ENCODE measurements at regions not wholly inside any gene's neighbourhood (a gene's known extent, or its start where the extent isn't known, plus 50 kb on each side); places are given as distances from the start of the nearest gene placed in this dataset.
"Not testable (repeated sequence)": the region's sequence is repeated elsewhere in the genome, so short reads cannot be mapped to it uniquely, and the experiment has no call there.

DNA sequence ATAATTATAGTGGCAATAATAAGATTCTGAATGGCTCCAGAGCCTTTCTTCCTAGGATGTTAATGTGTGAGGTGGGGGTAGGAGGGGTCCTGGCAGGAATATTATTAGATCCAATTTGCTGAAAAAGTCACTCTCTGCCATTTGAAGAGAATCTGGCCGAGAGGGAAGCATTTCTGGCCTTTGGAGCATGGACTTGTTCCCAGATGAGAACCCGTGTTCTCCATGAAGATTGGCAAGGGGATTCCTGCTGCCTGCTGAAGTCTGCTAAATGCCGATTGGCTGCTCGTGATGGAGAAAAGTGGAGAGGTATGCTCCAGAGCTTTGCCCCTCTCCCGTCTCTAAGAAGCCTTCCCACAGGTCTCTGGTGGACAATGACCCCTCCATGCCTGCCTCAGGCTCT lies 135.6 kb downstream of the TRIM43 start:
- DNase-seq (ENCODE audit: low spot score) = not testable (repeated sequence)

DNA sequence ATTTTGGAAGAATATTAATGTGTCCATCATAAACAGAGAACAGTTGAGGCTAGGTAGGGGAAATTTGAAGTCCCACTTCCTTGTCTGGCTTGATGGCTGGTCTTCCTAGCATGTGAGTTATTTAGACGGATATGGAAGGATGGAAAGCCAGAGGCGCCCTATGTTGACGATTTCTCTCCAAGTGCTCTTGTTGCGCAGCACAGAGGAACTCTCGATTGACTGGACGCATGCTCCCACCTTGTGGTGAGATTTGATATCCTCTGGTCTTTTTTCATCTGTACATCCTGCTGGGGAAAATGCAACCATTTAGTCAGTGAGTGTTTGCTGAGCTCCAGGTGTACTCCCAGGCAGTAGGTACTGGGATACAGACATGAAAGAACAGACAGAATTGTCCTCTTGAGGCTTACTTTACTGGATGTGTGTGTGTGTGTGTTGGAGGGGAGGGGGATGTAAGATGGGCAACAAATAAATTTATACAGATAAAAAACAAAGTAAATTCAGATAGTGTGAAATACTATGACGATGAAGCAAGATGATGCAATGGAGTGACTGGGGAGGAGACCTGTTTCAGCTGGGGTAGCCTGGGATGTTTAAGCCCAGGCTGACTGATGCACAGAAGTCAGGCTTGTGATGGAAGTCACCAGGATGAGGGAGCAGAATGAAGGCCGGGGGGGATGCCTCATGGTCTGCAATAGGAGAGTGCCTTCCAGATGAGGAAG lies 137.2 kb downstream of the TRIM43 start:
- DNase-seq (ENCODE audit: low spot score) = peak; percentile 4

DNA sequence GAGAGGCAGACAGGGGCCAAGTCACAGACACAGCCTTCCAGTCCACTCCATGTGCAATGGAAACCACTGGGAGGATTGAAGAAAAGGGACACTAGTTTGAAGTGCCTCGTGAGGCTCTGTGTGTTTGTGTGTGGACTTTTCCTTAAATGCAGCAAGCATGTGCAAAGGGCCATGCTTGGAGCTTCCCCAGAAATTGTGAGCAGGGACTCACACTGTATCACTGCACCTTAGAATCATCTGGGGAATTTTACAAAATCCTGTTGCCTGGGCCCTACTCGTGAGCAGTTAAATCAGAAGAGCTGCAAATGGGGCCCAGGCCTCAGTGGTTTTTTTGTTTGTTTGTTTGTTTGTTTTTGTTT lies 137.8 kb downstream of the TRIM43 start:
- no peak for DNase-seq (ENCODE audit: low spot score)

DNA sequence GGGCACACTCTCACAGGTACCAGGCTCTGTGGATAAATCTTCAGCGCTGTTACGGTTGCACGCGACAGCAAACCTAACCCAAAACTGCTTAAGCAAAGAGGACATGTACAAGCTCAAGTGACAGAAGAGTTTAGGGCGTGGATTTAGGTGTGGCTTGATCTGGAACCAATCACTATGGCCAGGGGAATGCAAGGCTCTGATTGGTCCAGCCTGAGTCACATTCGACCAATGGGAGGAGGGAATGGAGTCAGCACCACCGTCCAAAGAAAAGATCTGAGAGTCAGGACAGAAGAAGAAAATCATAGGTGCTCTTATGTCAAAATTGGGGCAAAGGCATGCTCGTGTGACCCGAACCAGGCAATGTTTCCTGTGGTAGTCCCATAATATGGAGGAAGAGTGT lies 139.0 kb downstream of the TRIM43 start:
- DNase-seq (ENCODE audit: low spot score) = no peak

DNA sequence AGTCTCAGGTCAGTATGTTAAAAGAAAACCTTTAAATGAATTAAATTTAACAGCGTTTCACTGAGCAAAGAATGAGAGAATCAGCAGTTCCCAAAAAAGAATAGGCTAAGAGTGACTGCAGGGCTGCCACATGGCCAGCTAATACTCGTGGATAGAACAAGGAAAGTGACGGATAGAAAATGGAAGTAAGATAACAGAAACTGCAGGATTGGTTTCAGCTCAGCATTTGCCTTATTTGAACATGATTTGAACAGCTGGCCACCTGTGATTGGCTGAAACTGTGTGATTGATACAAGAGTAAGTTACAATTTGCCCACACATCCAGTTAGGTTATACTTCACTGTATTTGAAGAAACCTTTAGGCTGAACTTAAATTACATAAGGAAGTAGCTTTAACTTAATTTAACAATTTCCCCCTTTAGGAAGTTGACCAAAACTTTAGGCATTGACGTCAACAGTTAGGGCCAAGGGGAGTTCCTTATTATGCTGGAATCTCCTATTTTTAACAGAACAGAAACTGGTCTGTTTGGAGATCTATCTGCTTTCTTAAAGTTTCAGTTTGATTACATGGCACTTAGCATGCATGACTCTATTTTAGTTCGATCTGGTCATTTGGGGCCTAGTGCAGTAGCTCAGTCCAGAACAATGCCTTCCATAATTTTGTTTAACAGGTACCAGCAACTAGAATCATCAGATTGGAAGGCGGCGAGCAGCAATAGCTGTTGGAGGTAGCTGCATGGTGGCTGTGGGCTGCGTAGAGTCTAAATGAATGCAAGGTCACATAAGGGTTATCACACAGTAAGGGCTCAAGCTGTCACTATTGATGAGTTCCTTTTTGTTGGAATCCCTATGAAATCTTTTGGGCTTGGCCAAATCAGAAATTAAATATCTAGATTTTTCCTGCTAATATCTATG lies 143.4 kb downstream of the TRIM43 start:
- DNase-seq (ENCODE audit: low spot score) = no peak

DNA sequence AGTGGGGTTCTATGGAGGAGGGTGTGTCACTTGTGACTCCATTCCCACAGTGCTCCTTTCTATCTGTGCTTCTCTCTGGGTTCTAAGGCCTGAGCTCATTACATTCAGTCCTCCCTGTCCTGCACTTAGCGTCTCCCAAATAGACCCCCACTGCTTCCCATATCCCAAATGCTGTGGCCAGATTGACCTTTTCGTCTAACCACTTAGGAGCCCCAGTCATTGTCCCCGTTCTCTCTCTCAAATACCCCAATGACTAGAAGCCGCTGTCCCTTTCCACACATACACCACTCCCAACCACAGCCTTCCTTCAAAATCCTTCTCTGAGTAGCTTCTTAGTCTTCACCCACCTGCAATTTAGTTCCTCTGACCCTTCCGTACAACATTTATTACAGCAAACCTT lies 146.5 kb downstream of the TRIM43 start:
- DNase-seq (ENCODE audit: low spot score) = no peak

DNA sequence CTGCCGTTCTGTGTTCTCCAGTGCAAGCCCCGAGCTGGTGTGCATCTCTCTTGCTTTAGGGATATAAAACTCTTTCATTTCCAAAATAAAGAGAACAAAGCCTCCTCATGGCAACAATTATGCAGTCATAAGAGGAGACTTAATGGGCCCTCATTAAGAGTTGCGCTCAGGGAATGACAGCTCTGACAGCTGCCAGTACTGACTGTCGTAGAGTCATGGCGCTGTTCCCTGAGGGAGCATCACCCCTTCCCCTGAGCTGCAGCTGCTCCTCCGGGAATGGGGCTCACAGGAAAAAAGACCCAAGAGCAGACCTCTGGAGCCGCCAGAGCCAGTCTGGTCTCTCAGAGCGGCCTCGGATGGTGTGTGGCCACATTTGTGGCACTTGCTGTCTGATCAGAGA lies 160.3 kb downstream of the TRIM43 start:
- DNase-seq (ENCODE audit: low spot score) = not testable (repeated sequence)

DNA sequence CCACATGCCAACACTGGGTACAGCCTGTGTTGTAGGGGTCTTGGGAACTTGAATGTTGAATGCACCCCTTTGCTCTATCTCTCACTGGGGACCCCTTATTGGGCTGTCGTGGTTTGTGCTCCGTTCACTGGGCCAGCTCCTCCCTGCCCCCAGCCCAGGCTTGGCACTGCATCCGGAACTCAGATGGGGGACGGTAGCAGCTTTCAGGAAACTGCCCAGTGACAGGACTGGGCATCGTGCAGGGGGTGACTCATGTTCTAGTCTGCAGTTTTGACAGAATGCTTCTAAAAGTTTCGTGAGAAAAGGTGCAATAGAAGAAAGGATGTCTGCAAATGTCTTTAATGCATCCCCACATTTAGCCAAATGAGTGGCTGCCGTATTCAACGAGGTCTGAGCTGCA lies 162.0 kb downstream of the TRIM43 start:
- DNase-seq (ENCODE audit: low spot score) = not testable (repeated sequence)

DNA sequence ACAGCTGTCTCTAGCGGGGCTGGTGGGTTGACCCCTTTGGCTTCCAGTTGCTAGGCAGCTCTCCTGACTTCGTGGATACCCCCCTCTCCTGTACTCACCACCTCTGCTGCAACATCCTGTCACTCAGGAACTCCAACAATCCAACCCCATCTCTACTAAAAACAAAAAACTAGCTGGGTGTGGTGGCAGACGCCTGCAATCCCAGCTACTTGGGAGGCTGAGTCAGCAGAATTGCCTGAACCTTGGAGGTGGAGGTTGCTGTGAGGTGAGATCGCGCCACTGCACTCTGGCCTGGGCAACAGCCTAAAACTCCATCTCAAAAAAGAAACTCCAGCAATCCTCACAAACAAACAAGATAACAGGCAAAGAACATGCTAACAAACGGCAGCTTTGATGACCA lies 162.4 kb downstream of the TRIM43 start:
- DNase-seq (ENCODE audit: low spot score) = not testable (repeated sequence)

DNA sequence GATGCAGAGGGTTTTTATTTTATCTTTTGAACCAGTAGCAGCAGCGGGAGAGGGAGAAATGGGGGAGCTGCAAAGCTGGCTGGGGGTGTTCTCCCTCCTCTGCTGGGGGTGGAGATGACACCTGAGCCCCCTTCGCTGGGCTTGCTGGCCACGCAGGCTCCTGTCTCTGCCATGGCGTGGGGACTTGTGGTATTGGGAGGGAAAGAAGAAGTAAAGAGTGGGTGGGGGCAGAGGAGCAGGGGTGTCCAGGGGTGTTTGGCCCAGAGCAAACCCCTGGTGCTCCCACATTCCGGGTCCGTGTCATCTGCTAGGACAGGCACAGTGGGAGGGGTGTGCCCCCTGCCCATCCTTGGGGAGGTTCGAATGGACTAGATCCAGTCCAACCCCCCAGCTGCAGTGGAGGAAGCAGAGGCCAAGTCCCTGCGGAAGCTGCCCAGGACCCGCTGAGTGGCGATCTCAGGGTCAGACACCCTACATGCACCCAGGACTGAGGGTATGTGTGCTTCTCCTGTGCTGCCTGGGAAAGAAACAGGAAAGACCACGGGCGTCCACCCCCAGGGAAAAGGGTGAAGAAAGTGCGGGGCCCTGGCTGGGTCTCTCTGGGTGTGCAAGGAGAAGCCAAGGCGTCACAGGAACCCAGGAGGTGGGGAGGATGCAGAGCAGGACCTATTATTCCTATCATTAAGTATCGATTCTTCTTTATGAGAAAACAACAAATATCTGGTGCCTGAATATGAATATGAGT lies 163.2 kb downstream of the TRIM43 start:
- DNase-seq (ENCODE audit: low spot score) = not testable (repeated sequence)

DNA sequence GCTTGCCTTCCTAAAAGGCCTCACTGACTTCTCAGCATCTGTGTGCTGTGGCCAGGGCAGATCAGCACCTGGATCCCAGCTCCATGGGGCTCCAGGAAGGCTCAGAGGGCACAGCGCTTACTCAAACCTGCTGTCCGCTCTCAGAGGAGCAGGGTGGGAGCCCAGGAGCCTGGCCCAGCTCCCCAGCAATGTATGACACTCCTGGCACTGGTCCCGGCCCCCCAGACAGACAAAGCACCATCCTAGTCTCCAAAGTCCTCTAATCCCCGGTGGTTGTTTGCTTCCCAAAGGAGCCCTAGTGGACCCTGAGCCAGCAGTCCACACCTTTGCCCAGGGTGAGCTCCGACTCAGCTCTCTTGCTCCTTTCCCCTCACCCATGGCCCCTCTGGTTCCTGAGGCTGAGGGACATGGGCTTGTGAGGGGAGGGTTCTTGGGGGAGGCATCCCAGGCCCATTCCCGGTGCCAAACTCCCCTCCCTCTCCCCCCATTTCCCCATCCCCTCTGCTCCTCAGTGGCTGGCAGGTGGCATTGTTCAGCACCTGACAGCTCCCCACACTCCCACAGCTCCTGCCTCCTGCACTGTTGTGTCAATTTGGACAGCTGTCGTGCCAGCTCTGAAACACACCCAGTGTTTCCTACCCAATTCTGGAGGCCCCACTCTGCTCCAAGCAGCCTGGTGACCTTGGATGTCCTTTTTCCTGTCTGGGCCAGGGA lies 164.3 kb downstream of the TRIM43 start:
- not testable (repeated sequence) for DNase-seq (ENCODE audit: low spot score)

DNA sequence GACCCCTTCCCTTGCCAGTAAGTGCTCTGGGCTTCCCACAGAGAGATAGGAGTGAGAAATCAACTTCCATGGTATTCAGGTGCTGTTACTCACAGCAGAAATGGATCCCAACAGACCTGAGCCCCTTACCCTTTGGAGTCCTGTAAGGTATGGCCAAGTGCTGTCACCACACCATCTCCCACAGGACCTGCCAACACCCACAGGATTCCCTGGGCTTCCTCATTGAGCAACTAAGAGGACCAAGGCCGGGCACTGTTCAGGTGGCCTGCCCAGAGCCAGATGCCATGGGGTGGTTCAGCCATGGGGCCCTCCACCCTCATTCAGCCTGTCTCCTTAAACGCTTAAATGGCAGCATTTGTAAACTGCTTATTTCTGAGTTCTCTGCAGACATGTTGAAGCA lies 166.2 kb downstream of the TRIM43 start:
- DNase-seq (ENCODE audit: low spot score) = no peak

DNA sequence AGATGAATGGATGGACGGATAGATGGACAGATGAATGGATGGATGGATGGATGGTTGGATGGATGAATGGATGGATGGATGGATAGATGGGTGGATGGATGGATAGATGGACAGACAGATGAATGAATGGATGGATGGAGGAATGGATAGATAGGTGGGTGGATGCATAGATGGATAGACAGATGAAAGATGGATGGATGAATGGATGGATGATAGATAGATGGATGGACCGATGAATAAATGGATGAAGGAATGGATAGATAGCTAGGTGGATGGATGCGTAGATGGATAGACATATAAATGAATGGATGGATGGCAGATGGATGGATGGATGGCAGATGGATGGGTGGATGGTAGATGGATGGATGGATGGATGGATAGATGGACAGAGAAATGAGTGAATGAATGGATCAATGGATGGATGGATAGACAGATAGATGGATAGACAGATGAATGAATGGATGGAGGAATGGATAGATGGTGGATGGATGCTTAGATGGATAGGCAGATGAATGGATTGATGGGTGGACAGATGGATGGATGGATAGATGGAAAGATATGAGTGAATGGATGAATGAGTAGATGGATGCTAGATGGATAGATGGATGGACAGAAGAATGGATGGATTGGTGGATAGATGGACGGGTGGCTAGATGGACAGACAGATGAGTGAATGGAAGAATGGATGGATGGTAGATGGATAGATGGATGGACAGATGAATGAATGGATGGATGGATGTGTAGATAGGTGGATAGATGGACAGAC lies 167.9 kb downstream of the TRIM43 start:
- DNase-seq (ENCODE audit: low spot score) = no peak

DNA sequence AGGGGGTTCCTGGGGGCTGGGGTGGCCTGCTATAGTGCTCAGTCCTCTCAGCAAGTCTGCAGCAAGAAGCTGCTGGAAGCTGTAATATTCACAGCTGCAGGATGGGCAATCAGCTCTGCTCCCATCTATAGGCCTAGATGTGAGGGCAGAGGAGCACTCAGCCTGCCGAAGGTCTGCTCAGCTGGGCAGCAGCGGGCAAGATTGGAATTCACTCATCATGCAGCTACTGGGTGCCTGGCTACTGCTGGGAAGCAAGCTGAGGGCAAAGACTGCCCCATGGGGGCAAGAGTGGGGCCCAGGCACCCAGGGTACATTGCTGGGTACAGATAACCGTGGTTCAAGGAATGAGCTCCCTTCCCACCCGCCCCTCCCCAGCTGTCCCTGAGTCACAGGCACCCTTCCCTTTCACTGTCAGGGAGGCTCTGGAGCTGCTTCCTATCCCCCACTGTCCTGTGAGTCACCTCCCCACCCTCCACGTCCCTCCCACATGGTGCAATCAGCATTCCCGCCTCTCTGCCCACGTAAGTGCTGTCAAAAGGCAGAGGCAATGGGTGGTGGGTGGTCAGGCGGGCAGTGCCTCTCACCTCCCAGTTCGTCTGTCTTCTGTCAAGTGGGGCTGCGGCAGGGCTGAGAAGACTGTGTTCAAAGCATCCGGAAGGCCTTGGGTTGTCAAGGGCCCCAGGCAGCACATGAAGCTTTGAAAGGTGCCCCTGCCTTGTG lies 169.2 kb downstream of the TRIM43 start:
- DNase-seq (ENCODE audit: low spot score) = no peak

DNA sequence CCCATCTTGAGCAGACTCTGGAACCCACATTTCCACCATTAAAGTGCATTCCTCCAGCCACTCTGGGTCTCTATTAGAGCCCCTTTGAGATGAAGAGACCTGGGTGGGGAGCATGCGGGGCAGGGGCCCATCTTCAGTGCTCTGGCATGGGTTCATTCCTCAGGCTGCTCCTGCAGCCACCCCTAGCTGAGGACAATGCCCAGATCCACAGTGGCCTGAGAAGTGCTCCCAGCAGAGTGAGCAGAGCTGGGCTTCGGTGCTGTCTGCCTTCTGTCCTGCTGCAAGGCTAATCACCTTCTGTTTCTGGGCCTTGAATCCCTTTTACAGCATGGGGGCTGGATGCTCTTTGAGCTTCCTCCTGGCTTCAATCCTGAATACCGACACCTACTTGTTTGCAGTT lies 169.8 kb downstream of the TRIM43 start:
- no peak for DNase-seq (ENCODE audit: low spot score)

DNA sequence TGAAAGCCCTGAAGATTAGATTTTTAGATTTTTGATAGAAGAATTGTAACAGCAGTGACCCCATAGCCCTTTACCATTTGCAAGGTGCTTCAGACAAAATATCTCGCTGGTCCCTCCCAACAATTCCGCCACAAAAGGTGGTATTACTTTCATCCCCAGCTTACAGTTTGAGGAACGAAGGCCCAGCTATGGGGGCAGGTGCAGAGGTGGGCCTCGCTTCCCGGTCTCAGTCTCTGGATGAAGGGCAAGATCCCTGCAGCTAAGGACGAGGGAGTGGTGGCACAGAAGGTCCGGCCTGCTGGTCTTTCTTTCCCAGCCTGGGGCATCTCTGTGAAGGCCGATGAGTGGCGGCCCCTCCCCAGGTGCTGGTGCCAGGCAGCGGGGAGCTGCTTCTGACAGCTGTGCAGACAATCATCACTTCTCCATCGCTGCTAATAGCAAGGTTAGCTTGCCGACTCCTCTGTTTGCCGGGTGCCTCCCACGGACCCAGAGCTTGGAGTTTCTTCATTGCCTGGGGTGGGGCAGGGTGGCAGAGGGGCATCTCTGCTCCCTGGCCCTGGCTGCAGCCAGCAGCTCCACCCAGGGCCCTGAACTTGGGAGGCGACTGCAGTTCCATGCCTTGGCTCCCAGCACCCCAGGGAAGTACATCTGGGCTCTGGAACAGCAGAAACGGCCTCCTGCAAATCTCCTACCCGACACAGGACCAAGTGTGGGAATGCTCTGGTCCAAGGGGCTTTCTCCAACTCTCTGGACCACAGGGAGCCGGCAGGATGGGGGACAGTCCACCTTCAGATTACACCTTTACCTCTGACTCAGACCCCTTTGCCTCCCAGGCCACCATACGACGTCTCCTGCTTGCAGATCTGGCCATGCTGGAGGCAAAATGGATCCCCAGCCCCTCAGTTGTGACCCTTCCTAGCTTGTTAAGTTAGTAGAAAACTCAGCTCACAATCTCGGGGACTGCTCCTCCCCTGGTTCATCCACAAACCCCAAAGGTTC lies 170.5 kb downstream of the TRIM43 start:
- DNase-seq (ENCODE audit: low spot score) = not testable (repeated sequence)

DNA sequence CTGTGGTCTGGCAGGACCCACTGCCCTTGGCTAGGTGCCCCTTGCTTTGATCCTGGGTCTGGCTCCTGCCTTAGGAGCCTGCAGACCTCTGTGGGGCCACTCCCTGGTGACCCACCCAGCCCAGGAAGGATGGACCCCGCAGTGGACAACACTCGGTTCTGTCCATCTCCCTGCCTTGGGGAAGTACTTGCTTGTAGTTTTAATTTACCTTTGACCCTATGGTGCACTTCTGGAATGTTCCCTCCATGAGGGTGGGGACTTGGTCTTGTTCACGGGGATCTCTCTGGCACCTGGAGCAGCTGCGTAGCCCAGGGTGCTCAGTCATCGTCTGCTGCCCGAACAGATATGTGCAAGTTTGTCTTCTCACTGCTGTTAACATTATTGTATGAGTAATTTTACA lies 171.3 kb downstream of the TRIM43 start:
- not testable (repeated sequence) for DNase-seq (ENCODE audit: low spot score)

DNA sequence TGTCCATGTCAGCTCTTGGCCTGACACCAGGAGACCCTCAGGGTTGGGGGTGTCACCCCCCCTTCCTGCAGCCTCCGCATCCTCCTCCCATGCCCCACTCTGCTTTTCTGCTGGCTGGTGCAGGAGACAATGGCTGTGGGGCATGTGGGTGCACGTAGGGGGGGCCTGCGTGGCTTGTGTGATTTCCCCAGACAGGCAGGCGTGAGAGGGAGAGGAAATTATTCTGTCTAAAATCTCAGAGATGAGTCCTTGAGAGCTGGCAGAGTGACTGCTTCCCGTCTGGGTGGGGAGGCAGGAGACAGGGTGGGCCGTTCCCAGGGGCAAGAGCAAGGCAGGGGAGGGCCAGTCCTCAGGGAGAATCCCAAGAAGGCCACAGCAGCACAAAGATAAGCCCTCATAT lies 173.2 kb downstream of the TRIM43 start:
- not testable (repeated sequence) for DNase-seq (ENCODE audit: low spot score)
